ELF-1 (cell line): ENCODE measurements at regions not wholly inside any gene's neighbourhood (a gene's known extent, or its start where the extent isn't known, plus 50 kb on each side); places are given as distances from the start of the nearest gene placed in this dataset.
"Not testable (repeated sequence)": the region's sequence is repeated elsewhere in the genome, so short reads cannot be mapped to it uniquely, and the experiment has no call there.

Experiments
- DNase-seq: peaks from one replicate; pipeline ENCODE4 v3.0.0-alpha.2; 2016; ENCODE audit warnings: low read depth, low spot score

GRCh38 chr4:159410076-159410777, 307.3 kb downstream of the RAPGEF2 start:
- DNase-seq = no peak

DNA sequence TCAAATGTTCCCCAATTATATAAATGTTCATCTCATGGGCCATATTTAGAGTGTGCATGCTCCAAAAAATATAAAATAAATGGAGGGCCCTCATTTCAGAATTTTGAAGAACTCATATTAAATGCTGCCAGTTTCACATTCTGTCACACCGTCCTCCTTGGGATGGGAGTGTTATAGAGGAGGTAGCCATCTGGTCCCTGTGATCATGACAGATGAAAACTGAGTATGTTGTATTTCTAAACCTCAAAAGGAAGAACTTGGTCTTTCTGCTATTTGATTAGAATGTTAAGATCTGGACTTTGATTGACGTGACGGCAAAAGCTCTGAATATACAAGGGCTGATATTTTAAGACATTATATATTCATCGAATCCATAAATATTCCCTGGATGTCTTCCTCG, 308.0 kb downstream of the RAPGEF2 start:
- no peak for DNase-seq

- DNase-seq = no peak
These were observed 310.5 kb downstream of the RAPGEF2 start for GRCh38 chr4:159413306-159413943.

GRCh38 chr4:159414305-159414704, 311.4 kb downstream of the RAPGEF2 start:
- no peak for DNase-seq

DNA sequence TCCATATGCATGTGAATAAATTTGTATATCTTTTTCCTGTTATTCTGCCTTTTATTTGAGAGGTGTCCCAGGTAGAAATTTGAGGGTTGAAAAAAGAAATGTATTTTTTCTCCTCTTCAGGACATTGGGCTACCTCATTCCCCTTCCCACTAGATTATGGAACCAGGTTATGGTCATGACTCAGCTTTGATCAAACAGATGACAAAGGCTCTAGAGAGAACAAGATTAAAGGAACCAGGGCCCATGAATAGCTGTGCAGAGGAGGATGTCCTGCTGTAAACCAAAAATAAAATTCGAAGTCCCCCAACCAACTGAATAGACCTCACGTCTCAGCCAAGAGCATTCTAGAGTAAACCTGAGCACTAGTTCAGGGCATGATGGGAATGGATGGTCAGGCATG, 313.2 kb downstream of the RAPGEF2 start:
- no peak for DNase-seq

- DNase-seq = no peak
These were observed 314.1 kb downstream of the RAPGEF2 start for GRCh38 chr4:159416996-159417395.

DNA sequence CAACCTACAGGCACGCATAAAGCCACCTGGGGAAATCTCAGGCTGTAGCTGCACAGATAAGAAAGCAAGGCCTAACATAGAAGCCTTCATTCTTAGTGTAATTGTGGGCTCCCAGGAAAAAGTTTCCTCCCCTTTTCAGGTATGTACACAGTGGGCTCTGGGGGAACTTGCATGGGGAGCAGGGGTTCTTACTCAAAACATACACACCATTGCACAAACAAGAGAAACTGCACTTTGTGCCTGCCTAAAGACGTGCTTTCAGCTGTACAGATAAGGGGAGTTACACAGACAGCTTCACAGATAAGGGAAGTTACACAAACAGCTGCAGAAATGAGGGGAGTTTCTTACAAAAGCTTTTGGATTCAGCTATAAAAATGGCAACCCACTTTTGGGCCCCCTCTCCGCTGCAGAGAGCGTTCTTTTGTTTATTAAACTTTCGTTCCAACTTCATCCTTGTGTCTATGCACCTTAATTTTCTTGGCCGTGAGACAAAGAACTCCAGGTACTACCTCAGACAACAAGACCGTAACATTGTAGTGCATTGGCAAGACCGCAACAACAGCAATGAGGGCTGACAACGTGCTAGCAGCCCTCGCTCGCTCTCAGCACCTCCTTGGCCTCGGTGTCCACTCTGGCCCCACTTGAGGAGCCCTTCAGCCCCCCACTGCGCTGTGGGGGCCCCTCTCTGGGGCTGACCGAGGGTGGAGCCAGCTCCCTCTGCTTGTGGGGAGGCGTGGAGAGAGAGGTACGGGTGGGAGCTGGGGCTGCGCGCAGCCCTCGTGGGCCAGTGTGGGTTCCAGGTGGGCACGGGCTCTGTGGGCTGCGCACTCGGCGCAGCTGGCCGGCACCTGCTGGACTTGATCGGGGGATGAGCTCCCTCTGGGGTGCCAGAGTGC, 317.5 kb downstream of the RAPGEF2 start:
- DNase-seq = no peak

- DNase-seq = not testable (repeated sequence)
These were observed 318.2 kb downstream of the RAPGEF2 start for GRCh38 chr4:159421058-159421419.

GRCh38 chr4:159422019-159422418, 319.1 kb downstream of the RAPGEF2 start:
- DNase-seq = no peak

DNA sequence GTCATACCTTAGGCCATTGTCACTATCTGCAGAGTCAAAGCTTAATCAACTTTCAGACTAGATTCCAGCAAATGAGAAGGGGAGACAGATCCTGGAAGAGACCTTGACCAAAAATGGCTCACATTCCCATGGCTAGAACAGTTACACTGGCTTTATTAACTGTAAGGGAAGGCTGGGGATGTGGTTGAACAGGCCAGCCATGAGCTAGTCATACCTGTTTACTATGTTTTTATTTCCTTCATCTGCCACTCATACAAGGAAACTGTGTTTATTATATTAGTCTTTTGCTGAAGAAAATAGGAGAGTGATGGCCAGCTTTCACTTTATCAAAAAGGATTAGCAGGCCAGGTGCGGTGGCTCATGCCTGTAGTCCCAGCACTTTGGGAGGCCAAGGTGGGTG, 319.7 kb downstream of the RAPGEF2 start:
- DNase-seq = no peak

DNA sequence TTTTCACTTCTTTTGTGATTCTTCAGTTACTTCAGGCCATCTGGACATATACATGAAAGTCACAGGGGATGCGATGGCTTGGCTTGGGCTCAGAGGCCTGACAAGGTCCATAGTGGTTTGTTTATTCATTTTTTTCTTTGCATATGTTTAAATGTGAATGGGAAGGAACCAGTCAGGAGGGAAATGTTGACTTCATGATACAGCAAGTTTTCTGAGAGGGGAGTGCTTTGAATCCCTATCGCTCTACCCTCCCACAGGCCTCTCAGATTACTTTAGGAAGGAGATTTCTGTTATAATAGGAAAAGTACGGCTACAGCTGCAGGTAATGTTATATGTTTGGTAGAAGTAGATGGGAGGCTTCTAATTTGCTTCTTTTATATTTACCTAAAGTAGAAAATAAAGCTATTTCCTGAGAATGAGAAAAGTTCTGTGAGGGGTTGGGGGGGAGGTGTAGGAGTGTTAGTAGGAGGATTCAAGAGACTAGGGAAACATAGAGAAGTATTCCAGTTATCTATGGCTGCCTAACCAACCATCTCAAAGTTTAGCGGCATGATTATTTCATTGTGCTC, 322.9 kb downstream of the RAPGEF2 start:
- DNase-seq = peak; percentile 42

DNA sequence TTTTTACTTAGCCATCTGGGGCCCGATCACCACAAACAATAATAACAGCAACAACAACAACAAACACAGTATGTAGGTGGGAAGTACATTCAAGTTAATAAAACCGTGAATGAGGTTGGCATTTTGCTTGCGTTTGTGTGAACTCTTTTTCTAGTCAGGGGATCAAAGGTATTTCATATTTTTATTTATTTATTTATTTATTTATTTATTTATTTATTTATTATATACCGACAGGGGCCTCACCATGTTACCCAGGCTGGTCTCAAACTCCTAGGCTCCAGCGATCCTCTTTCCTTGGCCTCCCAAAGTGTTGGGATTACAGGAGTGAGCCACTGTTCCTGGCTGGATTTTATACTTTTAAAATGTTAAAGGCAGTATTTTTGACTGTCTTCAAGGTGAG, 325.4 kb downstream of the RAPGEF2 start:
- no peak for DNase-seq

DNA sequence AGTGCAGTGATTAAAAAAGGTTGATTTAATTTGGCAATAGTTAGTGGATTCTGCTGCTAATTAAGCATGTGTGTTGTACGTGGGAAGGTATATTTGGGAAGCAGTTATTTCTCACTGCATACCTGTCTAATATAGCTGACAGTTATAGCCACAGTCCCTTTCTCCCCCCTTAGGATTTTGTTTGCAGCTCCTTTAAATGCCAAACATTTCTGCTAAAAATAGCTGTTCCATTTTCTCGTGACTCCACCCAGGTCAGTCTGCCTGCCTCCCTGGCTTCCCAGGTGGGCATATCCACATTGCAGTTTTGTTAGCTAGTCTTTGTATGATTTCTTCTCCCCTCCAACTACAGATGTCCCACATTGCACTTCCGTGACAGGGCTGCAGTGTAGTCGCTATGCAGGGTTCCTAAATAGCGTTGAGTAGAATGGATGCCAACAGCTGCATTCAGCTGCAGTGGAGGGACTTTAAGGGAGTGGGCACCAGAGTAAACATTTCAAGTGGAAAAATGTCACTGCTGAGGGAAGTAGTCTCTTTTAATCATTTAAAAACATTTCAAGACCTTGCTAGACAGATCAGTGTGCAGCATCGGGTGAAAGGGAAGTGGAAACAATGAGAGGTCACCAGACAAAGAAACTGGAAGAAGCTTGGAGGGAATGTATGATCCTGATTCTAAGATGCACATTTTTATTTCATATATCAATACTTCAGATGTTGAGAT, 326.3 kb downstream of the RAPGEF2 start:
- no peak for DNase-seq

DNA sequence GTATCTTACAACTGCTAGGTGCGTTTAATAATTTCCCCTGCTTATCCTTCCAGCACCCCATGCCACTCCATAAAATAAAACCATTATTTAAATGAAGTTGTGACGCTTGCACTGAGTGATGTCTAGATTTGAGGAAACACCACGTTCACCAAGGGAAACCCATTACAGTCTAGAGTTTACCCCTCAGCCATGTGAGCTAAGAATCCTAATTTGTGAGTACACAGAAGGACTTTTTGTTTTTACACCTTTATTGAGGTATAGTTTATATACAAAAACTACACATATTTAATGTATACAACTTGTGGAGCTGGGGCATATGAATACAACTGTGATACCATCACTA, 326.8 kb downstream of the RAPGEF2 start:
- no peak for DNase-seq

DNA sequence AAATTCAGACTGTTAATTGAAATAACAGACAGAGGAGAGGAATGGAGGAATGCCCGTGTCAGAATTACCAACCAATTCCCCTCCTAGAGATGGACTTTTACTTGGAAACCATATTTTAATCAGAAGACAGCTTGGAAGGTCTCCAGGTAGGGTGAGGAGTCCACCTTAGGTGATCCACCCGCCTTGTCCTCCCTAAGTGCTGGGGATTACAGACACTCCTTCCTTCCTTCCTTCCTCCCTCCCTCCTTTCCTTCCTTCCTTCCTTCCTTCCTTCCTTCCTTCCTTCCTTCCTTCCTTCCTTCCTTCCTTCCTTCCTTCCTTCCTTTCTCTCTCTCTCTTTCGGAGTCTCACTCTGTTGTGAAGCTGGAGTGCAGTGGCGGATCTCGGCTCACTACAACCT, 328.0 kb downstream of the RAPGEF2 start:
- no peak for DNase-seq

DNA sequence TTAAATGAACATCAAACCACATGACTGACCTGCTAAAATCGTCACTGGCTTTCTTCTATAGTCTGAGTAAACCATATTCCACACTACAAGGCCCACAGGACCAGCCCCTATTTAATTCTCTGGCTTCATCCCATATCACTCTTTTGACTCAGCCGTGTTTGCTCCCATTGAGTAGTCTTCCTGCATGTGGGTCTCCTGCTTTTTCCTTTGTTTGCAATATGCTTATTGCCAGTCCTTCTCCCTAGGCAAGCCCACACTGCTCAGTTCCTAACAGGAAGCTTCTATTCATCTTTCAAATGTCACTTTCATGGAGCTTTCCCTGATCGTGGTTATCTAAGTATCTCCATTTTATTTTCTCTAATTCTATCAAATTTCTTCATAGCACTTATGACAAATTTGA, 329.6 kb downstream of the RAPGEF2 start:
- no peak for DNase-seq

- no peak for DNase-seq
These were observed 330.5 kb downstream of the RAPGEF2 start for GRCh38 chr4:159433337-159433736.

GRCh38 chr4:159434114-159434870, 331.4 kb downstream of the RAPGEF2 start:
- no peak for DNase-seq

- DNase-seq = no peak
These were observed 332.0 kb downstream of the RAPGEF2 start for GRCh38 chr4:159434871-159435241.

DNA sequence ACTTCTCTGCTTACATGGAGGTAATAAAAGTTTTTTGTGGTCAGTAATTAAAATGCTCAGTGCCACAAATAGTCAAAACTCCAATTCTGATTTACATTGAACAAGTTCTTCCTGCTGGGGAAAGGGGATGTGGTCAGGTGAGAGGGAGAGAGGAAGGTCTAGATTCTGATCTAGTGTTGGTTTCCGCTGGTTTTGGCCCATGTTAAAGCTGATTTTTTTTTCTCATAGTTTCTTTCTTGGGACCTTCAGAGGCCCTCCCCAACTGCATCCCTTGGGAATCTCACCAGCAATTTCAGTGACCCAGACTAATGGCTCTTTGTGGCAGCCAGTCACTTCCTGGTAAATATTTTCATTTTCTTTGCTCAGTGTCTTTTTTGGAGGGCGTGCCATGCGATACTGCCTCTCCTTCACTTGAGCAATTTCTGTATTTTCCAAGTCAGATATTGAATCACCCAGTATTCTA, 332.7 kb downstream of the RAPGEF2 start:
- no peak for DNase-seq

GRCh38 chr4:159443975-159444374, 341.1 kb downstream of the RAPGEF2 start:
- DNase-seq = no peak
